ENCODE measurements at regions not wholly inside any gene's neighbourhood (a gene's known extent, or its start where the extent isn't known, plus 50 kb on each side); places are given as distances from the start of the nearest gene placed in this dataset.
"Not testable (repeated sequence)": the region's sequence is repeated elsewhere in the genome, so short reads cannot be mapped to it uniquely, and the experiment has no call there.

GRCh38 chr9:31443630-31444457, 940.6 kb upstream of the ACO1 start:
- not testable (repeated sequence) for H3K36me3 Mint-ChIP-seq; H3K4me1 Mint-ChIP-seq; H3K4me3 Mint-ChIP-seq; DNase-seq; H3K9me3 Mint-ChIP-seq; H3K27ac Mint-ChIP-seq; H3K27me3 Mint-ChIP-seq (ENCODE audit: low read depth in 3 of 3)

DNA sequence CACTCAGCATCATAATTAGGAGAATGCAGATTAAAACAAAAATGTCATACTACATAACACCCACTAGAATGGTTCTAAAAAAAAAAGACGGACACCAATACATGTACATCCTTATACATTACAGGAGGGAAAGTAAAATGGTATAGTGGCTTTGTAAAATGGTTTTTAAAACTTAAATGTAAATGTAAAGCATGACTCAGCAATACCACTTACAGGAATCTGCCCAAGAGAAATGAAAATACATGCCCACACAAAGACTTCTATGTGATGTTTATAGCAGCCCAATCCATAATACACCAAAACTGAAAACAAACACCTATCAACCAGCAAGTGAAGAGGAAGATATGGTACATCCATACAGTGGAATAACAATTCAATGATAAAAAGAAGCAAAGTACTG, 939.1 kb upstream of the ACO1 start:
- Mint-ChIP-seq H3K9me3 (peaks cover 0 to 4% (median 1%) of the 10 kb centered on the region in 6 donors), H3K36me3 (no peaks in the 10 kb centered on the region), H3K27ac (no peak overlapping the region), H3K4me3 (no peak overlapping the region), H3K4me1 (no peaks in the 10 kb centered on the region), H3K27me3 (ENCODE audit: low read depth in 3 of 3) (peaks cover 0 to 5% (median 0%) of the 10 kb centered on the region in 3 donors)
- DNase-seq: no peak

DNA sequence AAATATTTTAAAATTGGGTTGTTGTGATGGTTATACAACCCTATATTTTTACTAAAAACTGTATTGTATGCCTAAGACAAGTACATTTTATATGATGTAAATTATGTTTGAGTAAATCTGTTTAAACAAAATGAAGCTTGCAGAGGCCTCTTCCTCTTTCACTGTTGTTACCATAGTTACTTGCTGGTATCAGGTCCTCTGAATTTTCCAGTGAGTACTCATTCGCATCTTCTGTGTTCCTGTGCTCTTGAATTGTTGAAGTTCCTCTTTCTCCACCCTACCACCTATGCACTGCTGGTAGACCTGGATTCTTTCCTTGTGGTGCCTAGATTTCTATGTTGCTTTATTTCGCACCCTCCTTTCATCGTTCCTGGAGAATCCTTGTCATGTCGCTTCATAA, 938.5 kb upstream of the ACO1 start:
- Mint-ChIP-seq H3K27ac (no peak overlapping the region), H3K4me1 (no peaks in the 10 kb centered on the region), H3K4me3 (no peak overlapping the region), H3K36me3 (no peaks in the 10 kb centered on the region), H3K9me3 (peaks cover 0 to 3% (median 0%) of the 10 kb centered on the region in 6 donors), H3K27me3 (ENCODE audit: low read depth in 3 of 3) (peaks cover 0 to 3% (median 0%) of the 10 kb centered on the region in 3 donors)
- DNase-seq: no peak

GRCh38 chr9:31467075-31467474, 917.4 kb upstream of the ACO1 start:
- H3K4me3 Mint-ChIP-seq: no peak overlapping the region

DNA sequence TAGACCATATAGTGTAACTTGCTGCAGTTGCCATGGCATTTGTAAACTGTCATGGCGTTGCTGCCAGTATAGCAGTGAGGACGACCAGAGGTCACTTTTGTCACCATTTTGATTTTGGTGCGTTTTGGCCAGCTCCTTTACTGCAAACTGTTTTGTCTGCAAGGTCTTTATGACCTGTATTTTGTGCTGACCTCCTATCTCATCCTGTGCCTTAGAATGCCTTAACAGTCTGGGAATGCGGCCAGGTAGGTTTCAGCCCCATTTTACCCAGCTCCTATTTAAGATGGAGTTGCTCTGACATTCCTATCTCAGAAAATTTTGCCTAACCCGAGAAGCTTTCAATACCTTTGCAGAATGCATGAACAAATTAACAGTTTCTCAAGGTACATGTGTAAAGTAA, 914.4 kb upstream of the ACO1 start:
- Mint-ChIP-seq H3K4me3 (no peak overlapping the region), H3K27me3 (ENCODE audit: low read depth in 3 of 3) (peaks cover 0 to 2% (median 0%) of the 10 kb centered on the region in 3 donors), H3K4me1 (no peaks in the 10 kb centered on the region), H3K27ac (no peak overlapping the region), H3K36me3 (no peaks in the 10 kb centered on the region), H3K9me3 (peaks cover 0 to 19% (median under 1%) of the 10 kb centered on the region in 6 donors)
- DNase-seq: no peak

More at GRCh38 chr9:31467075-31467474, 917.4 kb upstream of the ACO1 start:
- H3K9me3 Mint-ChIP-seq: peaks cover 0 to 21% (median 3%) of the 10 kb centered on the region in 6 donors
- DNase-seq: no peak
- peaks cover 0 to 2% (median 0%) of the 10 kb centered on the region in 3 donors for H3K27me3 Mint-ChIP-seq (ENCODE audit: low read depth in 3 of 3)
- H3K4me1 Mint-ChIP-seq: no peaks in the 10 kb centered on the region
- no peaks in the 10 kb centered on the region for H3K36me3 Mint-ChIP-seq
- H3K27ac Mint-ChIP-seq: no peak overlapping the region

DNA sequence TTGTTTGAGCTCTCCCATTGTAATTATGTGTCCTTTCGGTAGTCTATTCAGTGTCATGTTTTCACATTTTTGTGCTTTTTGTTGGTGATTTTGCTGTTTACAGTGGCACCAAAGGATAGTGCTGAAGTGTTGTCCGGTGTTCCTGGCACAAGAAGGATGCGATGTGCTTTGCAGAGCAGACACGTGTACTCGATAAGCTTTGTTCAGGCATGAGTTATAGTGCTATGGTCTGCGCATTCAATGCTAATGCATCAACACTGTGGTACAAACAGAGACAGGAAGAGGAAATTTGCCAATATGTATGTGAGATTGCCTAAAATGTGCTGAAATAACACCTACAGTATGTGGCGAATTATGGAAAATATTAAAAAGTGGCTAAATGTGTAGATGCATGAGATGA, 913.4 kb upstream of the ACO1 start:
- Mint-ChIP-seq H3K9me3 (peaks cover 0 to 19% (median 1%) of the 10 kb centered on the region in 6 donors), H3K27ac (no peak overlapping the region), H3K36me3 (no peaks in the 10 kb centered on the region), H3K27me3 (ENCODE audit: low read depth in 3 of 3) (peaks cover 0 to 2% (median 0%) of the 10 kb centered on the region in 3 donors), H3K4me3 (no peak overlapping the region), H3K4me1 (no peaks in the 10 kb centered on the region)
- no peak for DNase-seq

DNA sequence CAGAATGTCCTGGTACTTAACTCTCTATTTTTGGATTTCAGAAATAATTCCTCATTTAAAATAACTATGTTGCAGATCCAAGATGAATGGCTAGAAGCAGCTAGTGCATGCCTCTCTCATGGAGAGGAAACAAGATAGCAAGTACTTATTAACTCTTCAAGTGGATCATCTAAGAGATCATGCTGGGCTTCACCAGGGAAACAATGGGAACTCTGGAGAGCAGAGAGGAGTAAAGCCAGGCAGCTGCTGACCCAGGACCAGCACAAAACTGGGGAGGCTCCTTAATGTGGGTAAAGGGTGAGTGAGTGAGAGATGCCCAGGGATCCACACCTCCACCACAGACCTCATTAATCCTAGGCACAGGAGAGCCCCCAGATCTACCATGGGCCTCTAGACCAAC, 897.8 kb upstream of the ACO1 start:
- no peaks in the 10 kb centered on the region for H3K27me3 Mint-ChIP-seq (ENCODE audit: low read depth in 3 of 3)
- DNase-seq: no peak
- H3K27ac Mint-ChIP-seq: no peak overlapping the region
- no peak overlapping the region for H3K4me3 Mint-ChIP-seq
- H3K4me1 Mint-ChIP-seq: no peaks in the 10 kb centered on the region
- peaks cover 0 to 5% (median 3%) of the 10 kb centered on the region in 6 donors for H3K9me3 Mint-ChIP-seq
- H3K36me3 Mint-ChIP-seq: no peaks in the 10 kb centered on the region

DNA sequence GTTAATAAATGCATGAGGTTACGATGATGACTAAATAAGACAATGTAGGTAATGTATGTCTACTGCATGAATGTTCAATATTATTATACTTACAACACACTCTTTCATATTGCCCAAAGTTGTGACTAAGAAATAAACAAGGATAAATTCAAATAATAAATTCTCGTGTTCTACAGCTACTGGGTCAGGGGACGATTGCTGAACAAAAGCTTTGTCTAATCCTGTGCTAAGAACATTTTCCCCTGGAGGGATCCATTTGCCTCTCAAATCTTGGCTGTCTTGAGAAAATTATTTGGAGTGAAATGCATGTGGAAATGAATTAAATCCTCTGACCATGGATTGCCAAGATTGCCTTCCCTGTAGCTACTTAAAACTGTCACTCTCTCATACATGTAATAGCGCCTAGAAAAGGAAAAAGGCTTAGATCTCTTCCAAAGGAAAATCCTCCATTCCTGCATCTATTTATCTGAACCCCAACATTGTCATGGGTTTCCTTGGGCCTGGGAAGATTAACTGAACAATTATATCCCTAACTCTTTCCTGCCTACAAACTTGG, 893.8 kb upstream of the ACO1 start:
- H3K4me1 Mint-ChIP-seq: no peaks in the 10 kb centered on the region
- peaks cover 0 to 8% (median 4%) of the 10 kb centered on the region in 6 donors for H3K9me3 Mint-ChIP-seq
- H3K27ac Mint-ChIP-seq: no peak overlapping the region
- no peaks in the 10 kb centered on the region for H3K27me3 Mint-ChIP-seq (ENCODE audit: low read depth in 3 of 3)
- H3K4me3 Mint-ChIP-seq: no peak overlapping the region
- DNase-seq: no peak
- no peaks in the 10 kb centered on the region for H3K36me3 Mint-ChIP-seq

DNA sequence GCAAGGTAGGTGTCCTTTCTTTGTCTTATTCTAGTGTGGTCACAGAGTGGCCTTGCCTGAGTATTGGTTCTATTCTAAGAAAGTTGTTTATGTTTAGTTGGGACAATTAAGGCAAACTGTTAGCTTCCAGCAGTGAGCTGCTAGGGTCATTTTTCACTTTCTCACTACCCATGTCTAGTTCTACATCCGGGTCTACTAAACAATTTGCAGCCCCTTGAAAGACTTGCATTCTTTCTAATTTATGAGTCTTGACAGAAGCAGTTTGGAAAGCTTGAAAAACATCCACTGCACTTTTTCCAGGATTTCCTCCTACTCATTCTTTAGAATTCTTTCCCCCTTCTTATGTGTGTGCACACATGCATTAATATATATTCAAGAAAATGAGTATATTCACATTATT, 892.2 kb upstream of the ACO1 start:
- no peak for DNase-seq
- Mint-ChIP-seq H3K4me3 (no peak overlapping the region), H3K4me1 (no peaks in the 10 kb centered on the region), H3K36me3 (no peaks in the 10 kb centered on the region), H3K27ac (no peak overlapping the region), H3K9me3 (peaks cover 0 to 19% (median 4%) of the 10 kb centered on the region in 6 donors), H3K27me3 (ENCODE audit: low read depth in 3 of 3) (no peaks in the 10 kb centered on the region)

GRCh38 chr9:31500422-31500821, 884.0 kb upstream of the ACO1 start:
- no peaks in the 10 kb centered on the region for H3K27me3 Mint-ChIP-seq (ENCODE audit: low read depth in 3 of 3)

GRCh38 chr9:31519011-31519410, 865.4 kb upstream of the ACO1 start:
- no peak for DNase-seq
- no peaks in the 10 kb centered on the region for H3K36me3 Mint-ChIP-seq
- H3K27ac Mint-ChIP-seq: no peak overlapping the region
- no peaks in the 10 kb centered on the region for H3K27me3 Mint-ChIP-seq (ENCODE audit: low read depth in 3 of 3)
- no peak overlapping the region for H3K4me3 Mint-ChIP-seq
- H3K9me3 Mint-ChIP-seq: peaks cover 5 to 33% (median 10%) of the 10 kb centered on the region in 6 donors
- no peaks in the 10 kb centered on the region for H3K4me1 Mint-ChIP-seq

More at GRCh38 chr9:31500422-31500821, 884.0 kb upstream of the ACO1 start:
- Mint-ChIP-seq H3K9me3 (peaks cover 0 to 20% (median 3%) of the 10 kb centered on the region in 6 donors), H3K27ac (no peak overlapping the region), H3K4me3 (no peak overlapping the region), H3K36me3 (no peaks in the 10 kb centered on the region), H3K4me1 (no peaks in the 10 kb centered on the region)
- DNase-seq: no peak

GRCh38 chr9:31519424-31519823, 865.0 kb upstream of the ACO1 start:
- H3K27ac Mint-ChIP-seq: no peak overlapping the region
- no peaks in the 10 kb centered on the region for H3K4me1 Mint-ChIP-seq
- H3K4me3 Mint-ChIP-seq: no peak overlapping the region
- DNase-seq: no peak
- no peaks in the 10 kb centered on the region for H3K36me3 Mint-ChIP-seq
- H3K9me3 Mint-ChIP-seq: peaks cover 5 to 29% (median 10%) of the 10 kb centered on the region in 6 donors
- H3K27me3 Mint-ChIP-seq (ENCODE audit: low read depth in 3 of 3): no peaks in the 10 kb centered on the region

GRCh38 chr9:31519826-31520225, 864.6 kb upstream of the ACO1 start:
- no peaks in the 10 kb centered on the region for H3K27me3 Mint-ChIP-seq (ENCODE audit: low read depth in 3 of 3)
- no peak overlapping the region for H3K27ac Mint-ChIP-seq
- H3K36me3 Mint-ChIP-seq: no peaks in the 10 kb centered on the region
- no peak overlapping the region for H3K4me3 Mint-ChIP-seq
- DNase-seq: no peak
- H3K9me3 Mint-ChIP-seq: peaks cover 5 to 28% (median 10%) of the 10 kb centered on the region in 6 donors
- H3K4me1 Mint-ChIP-seq: no peaks in the 10 kb centered on the region

DNA sequence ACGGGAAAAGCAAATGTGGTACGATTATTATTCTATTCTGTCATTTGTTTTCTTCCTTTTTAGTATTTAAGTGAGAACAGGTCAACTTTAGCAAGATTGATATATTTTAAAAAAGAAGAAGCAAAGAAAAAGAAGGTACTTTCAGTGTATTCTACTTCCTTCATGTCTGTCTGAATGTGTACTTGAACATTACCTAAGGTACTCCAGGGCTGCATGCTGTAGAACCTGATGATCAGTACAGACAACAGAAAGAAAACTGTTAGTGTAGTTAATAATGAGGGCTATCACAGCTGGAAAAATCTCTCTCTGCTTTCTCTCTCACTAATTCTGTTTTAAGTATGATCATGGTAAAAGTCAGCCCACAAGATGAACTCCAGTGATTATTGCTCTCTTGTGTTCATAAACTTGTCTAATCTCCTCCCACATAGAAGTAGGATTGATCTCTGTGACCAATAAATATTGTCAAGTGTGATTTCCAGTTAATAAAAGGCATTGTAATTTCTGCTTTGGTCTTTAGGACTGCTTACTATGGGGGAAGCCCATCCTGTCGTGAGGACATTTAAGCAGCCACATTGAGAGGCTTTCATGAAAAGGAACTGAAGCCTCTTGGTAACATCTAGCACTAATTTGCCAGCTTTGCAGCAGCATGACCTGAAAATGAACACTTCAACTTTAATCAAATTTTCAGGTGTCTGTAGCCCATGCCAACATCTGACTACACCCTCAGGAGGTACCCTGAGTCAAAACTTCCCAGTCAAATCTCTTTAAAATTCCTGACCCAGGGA, 864.0 kb upstream of the ACO1 start:
- H3K4me3 Mint-ChIP-seq: no peak overlapping the region
- no peak for DNase-seq
- no peak overlapping the region for H3K27ac Mint-ChIP-seq

More for the DNA sequence above, 864.0 kb upstream of the ACO1 start:
- Mint-ChIP-seq H3K4me1 (no peaks in the 10 kb centered on the region), H3K27me3 (ENCODE audit: low read depth in 3 of 3) (no peaks in the 10 kb centered on the region), H3K9me3 (peaks cover 5 to 28% (median 10%) of the 10 kb centered on the region in 6 donors), H3K36me3 (no peaks in the 10 kb centered on the region)
